Fibroblast of lung (primary cell): ENCODE measurements at regions not wholly inside any gene's neighbourhood (a gene's known extent, or its start where the extent isn't known, plus 50 kb on each side); places are given as distances from the start of the nearest gene placed in this dataset.

ENCODE experiments used
- EZH2 ChIP-seq: IDR thresholded peaks from 2 replicates; pipeline ENCODE4 v1.5.1; 2012; ENCODE audit warnings: low read length, control low read depth, mild to moderate bottlenecking; ENCODE audit errors: missing control alignments
- TF ChIP-seq, protein P1 (sequence below), 2 donors: IDR thresholded peaks in 1 of 2; conservative IDR thresholded peaks in 1 of 2; 1 replicate in 1 of 2; 2 replicates in 1 of 2; pipeline ENCODE4 v1.5.1; 2011 to 2012; ENCODE audit warnings: low read length in 2 of 2, control low read depth in 1 of 2, inconsistent platforms in 1 of 2, low read depth in 1 of 2, mild to moderate bottlenecking in 1 of 2

DNA sequence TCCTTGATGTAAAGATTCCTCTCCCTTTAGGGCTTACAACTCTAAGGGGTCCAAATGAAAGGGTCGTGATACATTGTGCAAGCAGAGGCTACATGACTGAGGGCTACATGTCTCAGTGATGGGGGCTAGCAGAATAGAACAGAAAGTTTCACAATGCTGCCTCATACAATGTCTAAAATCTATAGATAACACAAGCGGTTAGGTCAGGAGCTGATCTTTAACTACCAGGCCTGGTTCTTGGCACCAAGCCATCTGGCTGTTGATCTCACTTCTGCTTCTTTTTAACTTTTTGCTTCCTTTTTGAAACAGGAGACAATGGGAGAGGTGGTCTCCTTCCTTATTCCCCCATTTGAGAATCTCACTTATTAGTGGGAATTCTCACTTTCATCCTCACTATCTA, 710.2 kb downstream of the AMY1C start:
- no peak for TF ChIP-seq EZH2
- TF ChIP-seq, protein P1, sequence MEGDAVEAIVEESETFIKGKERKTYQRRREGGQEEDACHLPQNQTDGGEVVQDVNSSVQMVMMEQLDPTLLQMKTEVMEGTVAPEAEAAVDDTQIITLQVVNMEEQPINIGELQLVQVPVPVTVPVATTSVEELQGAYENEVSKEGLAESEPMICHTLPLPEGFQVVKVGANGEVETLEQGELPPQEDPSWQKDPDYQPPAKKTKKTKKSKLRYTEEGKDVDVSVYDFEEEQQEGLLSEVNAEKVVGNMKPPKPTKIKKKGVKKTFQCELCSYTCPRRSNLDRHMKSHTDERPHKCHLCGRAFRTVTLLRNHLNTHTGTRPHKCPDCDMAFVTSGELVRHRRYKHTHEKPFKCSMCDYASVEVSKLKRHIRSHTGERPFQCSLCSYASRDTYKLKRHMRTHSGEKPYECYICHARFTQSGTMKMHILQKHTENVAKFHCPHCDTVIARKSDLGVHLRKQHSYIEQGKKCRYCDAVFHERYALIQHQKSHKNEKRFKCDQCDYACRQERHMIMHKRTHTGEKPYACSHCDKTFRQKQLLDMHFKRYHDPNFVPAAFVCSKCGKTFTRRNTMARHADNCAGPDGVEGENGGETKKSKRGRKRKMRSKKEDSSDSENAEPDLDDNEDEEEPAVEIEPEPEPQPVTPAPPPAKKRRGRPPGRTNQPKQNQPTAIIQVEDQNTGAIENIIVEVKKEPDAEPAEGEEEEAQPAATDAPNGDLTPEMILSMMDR (conservative IDR thresholded peaks at IDR 0.05 in 1 of 2, IDR thresholded peaks at IDR 0.05 in 1 of 2; ENCODE audit: low read depth in 1 of 2, low read length in 2 of 2) = no peak
